Adrenal gland (tissue), 9 donors: ENCODE measurements at regions not wholly inside any gene's neighbourhood (a gene's known extent, or its start where the extent isn't known, plus 50 kb on each side); places are given as distances from the start of the nearest gene placed in this dataset.

Experiments
- DNase-seq, 7 donors: peaks; one replicate each; pipeline ENCODE4 v3.0.0-alpha.2; 2019 to 2020
- H3K27ac ChIP-seq, 5 donors: fragments of 200-600 bp; sonication (generic) in 4 of 5; 1 replicate in 3 of 5; 2 replicates in 2 of 5; pipeline versions ENCODE4 v1.5.1 to v1.8.0; 2016 to 2020; ENCODE audit warnings: mild to moderate bottlenecking in 1 of 5
- H3K27me3 ChIP-seq: fragments of 200-600 bp; 2 replicates; pipeline ENCODE4 v1.8.0; 2021
- H3K36me3 ChIP-seq, 2 donors: fragments of 200-600 bp; replicated peaks in 1 of 2; 1 replicate in 1 of 2; 2 replicates in 1 of 2; pipeline versions ENCODE4 v1.5.1 to v1.8.0; 2018 to 2022
- H3K4me1 ChIP-seq, 2 donors: fragments of 200-600 bp; replicated peaks in 1 of 2; 1 replicate in 1 of 2; 2 replicates in 1 of 2; pipeline versions ENCODE4 v1.5.1 to v1.8.0; 2018 to 2021
- H3K4me3 ChIP-seq, 4 donors: fragments of 200-600 bp; sonication (generic) in 3 of 4; one replicate each; pipeline ENCODE4 v1.5.1; 2016 to 2018
- H3K9me3 ChIP-seq, 3 donors: fragments of 200-600 bp; sonication (generic) in 1 of 3; replicated peaks in 1 of 3; 1 replicate in 2 of 3; 2 replicates in 1 of 3; pipeline versions ENCODE4 v1.5.1 to v1.8.0; 2016 to 2021
- POLR2A ChIP-seq, 2 donors: fragments of 450-650 bp; IDR thresholded peaks; one replicate each; pipeline ENCODE4 v1.6.1; 2017; ENCODE audit warnings: antibody characterized with exemption in 2 of 2, mild to moderate bottlenecking in 2 of 2, moderate library complexity in 1 of 2
- WGBS, 4 donors: extraction: QIAGEN DNeasy Blood & Tissue Kit in 2 of 4; methylation state at CpG; one replicate each; pipeline versions ENCODE4 v1.1.5 to v1.1.7; 2013 to 2017; 5-methylcytosine and 5-hydroxymethylcytosine counted together
- intact Hi-C, 2 donors: fragments of 100-400 bp; cut with DNase I; formaldehyde crosslinking; loops; one replicate each; pipeline versions ENCODE4 v1.14.1 to v1.15.0; 2022 to 2023
- TF ChIP-seq, protein P1 (sequence below), 6 experiments: fragments of 450-650 bp in 4 of 6; fragments of 200-600 bp in 2 of 6; sonication (generic) in 1 of 6; IDR thresholded peaks; 1 replicate in 5 of 6; 2 replicates in 1 of 6; pipeline versions ENCODE4 v1.5.1 to v1.8.0; 2016 to 2021; ENCODE audit warnings: antibody characterized with exemption in 6 of 6, mild to moderate bottlenecking in 2 of 6, moderate library complexity in 1 of 6
- donor health status: healthy with polysubstance abuse.
- donor health status: Bipolar disorder and iron deficiency.
- donor health status: DM: yes; HTN: yes; CAD: no.
- donor health status: DM: no; HTN: no; CAD: no.
- donor health status: DM: no; HTN: no; CAD: no.

DNA sequence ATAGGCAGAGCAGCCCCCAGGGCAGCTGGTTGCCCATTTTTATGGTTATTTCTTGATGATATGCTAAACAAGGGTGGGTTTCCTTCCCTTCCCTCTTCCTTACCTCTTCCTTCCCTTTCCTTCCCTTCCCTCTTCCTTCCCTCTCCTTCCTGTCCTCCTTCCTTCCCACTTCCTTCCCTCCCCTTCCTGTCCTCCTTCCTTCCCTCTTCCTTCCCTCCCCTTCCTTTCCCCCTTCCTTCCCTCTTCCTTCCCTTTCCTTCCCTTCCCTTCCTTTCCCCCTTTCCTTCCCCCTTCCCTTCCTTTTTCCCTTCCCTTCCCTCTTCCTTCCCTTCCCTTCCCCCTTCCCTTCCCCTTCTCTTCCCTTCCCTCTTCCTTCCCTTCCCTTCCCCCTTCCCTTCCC, 87.7 kb downstream of the MAP1LC3B2 start:
- TF ChIP-seq, protein P1, sequence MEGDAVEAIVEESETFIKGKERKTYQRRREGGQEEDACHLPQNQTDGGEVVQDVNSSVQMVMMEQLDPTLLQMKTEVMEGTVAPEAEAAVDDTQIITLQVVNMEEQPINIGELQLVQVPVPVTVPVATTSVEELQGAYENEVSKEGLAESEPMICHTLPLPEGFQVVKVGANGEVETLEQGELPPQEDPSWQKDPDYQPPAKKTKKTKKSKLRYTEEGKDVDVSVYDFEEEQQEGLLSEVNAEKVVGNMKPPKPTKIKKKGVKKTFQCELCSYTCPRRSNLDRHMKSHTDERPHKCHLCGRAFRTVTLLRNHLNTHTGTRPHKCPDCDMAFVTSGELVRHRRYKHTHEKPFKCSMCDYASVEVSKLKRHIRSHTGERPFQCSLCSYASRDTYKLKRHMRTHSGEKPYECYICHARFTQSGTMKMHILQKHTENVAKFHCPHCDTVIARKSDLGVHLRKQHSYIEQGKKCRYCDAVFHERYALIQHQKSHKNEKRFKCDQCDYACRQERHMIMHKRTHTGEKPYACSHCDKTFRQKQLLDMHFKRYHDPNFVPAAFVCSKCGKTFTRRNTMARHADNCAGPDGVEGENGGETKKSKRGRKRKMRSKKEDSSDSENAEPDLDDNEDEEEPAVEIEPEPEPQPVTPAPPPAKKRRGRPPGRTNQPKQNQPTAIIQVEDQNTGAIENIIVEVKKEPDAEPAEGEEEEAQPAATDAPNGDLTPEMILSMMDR (IDR thresholded peaks at IDR 0.05) = no peak
- TF ChIP-seq POLR2A (IDR thresholded peaks at IDR 0.05) = no peak
- intact Hi-C loops = no loop called here
- H3K36me3 ChIP-seq = no peaks in the 10 kb centered on the region

DNA sequence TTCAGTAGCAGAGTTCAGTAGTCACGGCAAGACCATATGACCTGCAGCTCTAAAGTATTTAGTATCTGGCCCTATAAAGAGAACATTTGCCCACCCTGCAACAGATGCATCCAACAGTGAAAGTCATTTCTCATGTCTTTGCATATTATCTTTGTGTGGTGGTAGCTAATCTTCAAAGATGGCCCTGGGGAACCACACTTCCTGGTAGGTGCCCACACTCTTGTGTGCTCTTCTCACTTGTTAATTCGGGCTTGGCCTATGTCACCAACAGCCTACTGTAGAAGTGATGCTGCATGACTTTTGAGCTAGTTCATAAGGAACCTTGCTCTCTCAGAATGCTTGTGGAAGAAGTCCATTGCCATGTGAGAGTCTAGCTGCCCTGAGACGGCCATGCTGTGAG, 85.6 kb downstream of the MAP1LC3B2 start:
- DNase-seq = no peak
- Histone ChIP-seq H3K27me3 (no peaks in the 10 kb centered on the region), H3K4me1 (no peaks in the 10 kb centered on the region), H3K9me3 (no peaks in the 10 kb centered on the region), H3K36me3 (no peaks in the 10 kb centered on the region), H3K4me3 (no peak overlapping the region), H3K27ac (no peak overlapping the region)
- WGBS, 4 donors = 80 to 87% (median 83%) methylated on average over 3 of the region's 3 CpGs
- intact Hi-C loops = no loop called here
- TF ChIP-seq, protein P1 (IDR thresholded peaks at IDR 0.05) = no peak
- no peak for TF ChIP-seq POLR2A (IDR thresholded peaks at IDR 0.05)

More for the DNA sequence above, 87.7 kb downstream of the MAP1LC3B2 start:
- Histone ChIP-seq H3K27me3 (no peaks in the 10 kb centered on the region), H3K4me1 (no peaks in the 10 kb centered on the region), H3K27ac (no peak overlapping the region), H3K4me3 (no peak overlapping the region), H3K9me3 (no peaks in the 10 kb centered on the region)
- no peak for DNase-seq

DNA sequence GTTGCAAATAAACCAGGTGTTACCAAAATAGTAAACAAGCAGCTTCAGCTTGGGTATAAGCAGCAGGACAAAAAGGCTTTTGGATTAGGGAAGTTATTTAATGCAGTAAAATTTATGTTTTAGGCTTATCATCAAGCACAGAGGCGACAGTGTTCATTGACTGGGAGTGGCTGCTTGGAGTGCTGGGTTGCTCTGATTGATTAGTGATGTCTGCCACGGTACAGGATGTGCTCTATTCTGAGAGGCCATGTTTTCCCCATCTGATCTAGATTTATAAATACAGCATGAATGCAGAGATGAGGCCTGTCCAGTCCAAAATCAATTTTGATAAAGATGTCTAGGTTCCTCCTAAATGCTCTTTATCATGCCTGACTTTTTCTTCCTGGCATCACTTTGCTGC, 83.5 kb downstream of the MAP1LC3B2 start:
- Histone ChIP-seq H3K27me3 (no peaks in the 10 kb centered on the region), H3K4me1 (no peaks in the 10 kb centered on the region), H3K9me3 (no peaks in the 10 kb centered on the region), H3K36me3 (no peaks in the 10 kb centered on the region), H3K27ac (no peak overlapping the region), H3K4me3 (no peak overlapping the region)
- TF ChIP-seq, protein P1 (IDR thresholded peaks at IDR 0.05) = no peak
- no peak for TF ChIP-seq POLR2A (IDR thresholded peaks at IDR 0.05)
- intact Hi-C loops = no loop called here
- DNase-seq = no peak
- WGBS, 4 donors = 66 to 77% (median 67%) methylated on average over 2 of the region's 2 CpGs

DNA sequence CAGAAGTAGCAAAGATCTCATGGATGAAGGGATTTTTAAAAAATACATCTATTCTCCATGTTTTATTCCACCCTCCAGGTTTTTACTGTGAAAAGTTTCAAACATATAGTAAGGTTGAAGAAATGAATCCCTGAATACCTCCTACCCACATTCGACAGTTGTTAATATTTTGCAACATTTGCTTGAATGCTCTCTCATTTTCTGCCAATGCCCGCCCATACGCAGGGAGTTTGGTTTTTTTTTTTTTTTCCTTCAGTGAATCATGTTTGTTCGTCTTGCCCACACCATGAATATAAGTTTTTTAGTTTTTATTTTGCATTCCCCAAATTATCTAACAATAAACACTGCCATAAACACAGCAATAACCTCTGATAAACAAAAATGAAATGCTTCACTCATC, 82.9 kb downstream of the MAP1LC3B2 start:
- Histone ChIP-seq H3K36me3 (no peaks in the 10 kb centered on the region), H3K9me3 (no peaks in the 10 kb centered on the region), H3K27me3 (no peaks in the 10 kb centered on the region), H3K4me1 (no peaks in the 10 kb centered on the region), H3K4me3 (no peak overlapping the region), H3K27ac (no peak overlapping the region)
- no peak for DNase-seq
- 65 to 79% (median 75%) methylated on average over 4 of the region's 4 CpGs for WGBS, 4 donors
- intact Hi-C loops = no loop called here
- no peak for TF ChIP-seq POLR2A (IDR thresholded peaks at IDR 0.05)
- TF ChIP-seq, protein P1 (IDR thresholded peaks at IDR 0.05) = no peak
